NT2/D1 (cell line): ENCODE measurements at regions not wholly inside any gene's neighbourhood (a gene's known extent, or its start where the extent isn't known, plus 50 kb on each side); places are given as distances from the start of the nearest gene placed in this dataset.

Experiments used
- YY1 ChIP-seq: IDR thresholded peaks from 2 replicates; pipeline ENCODE4 v1.6.1; 2011; ENCODE audit not compliant: insufficient read length, insufficient read depth
- ZNF274 ChIP-seq: IDR thresholded peaks from 2 replicates; pipeline ENCODE4 v1.6.1; 2011; ENCODE audit warnings: mild to moderate bottlenecking, low read depth, low read length

GRCh38 chr2:188824125-188824524 lies 150.0 kb upstream of the COL3A1 start:
- TF ChIP-seq ZNF274 (no peak), YY1 (no peak)
